Mesenchymal stem cell (in vitro differentiated cells and primary cell): ENCODE measurements at regions not wholly inside any gene's neighbourhood (a gene's known extent, or its start where the extent isn't known, plus 50 kb on each side); places are given as distances from the start of the nearest gene placed in this dataset.
A peak's percentile ranks its signal among the peaks of the same experiment; 100 is the strongest.
"Not testable (repeated sequence)": the region's sequence is repeated elsewhere in the genome, so short reads cannot be mapped to it uniquely, and the experiment has no call there.

Experiments used
- DNase-seq: peaks from one replicate; pipeline ENCODE4 v3.0.0-alpha.2; 2013
- H2AFZ ChIP-seq: one replicate; pipeline ENCODE4 v1.6.1; 2013; ENCODE audit warnings: low read depth, mild to moderate bottlenecking, control low read depth, inconsistent platforms, low read length, moderate library complexity
- H2AK5ac ChIP-seq: 2 replicates; pipeline ENCODE4 v1.6.1; 2013; ENCODE audit warnings: low read length, moderate library complexity, mild to moderate bottlenecking, inconsistent platforms; ENCODE audit not compliant: severe bottlenecking
- H2BK120ac ChIP-seq: one replicate; pipeline ENCODE4 v1.6.1; 2013; ENCODE audit warnings: low read depth, mild to moderate bottlenecking, inconsistent platforms, low read length, moderate library complexity
- H2BK12ac ChIP-seq, 2 experiments: one replicate each; pipeline ENCODE4 v1.6.1; 2013; ENCODE audit warnings: inconsistent platforms in 2 of 2, low read length in 2 of 2, mild to moderate bottlenecking in 2 of 2, moderate library complexity in 2 of 2, control low read depth in 1 of 2
- H2BK15ac ChIP-seq: one replicate; pipeline ENCODE4 v1.6.1; 2013; ENCODE audit warnings: mild to moderate bottlenecking, low read depth, inconsistent platforms; ENCODE audit not compliant: poor library complexity, severe bottlenecking
- H2BK5ac ChIP-seq: 2 replicates; pipeline ENCODE4 v1.6.1; 2013; ENCODE audit warnings: low read depth, mild to moderate bottlenecking, low read length, control low read depth, inconsistent platforms; ENCODE audit not compliant: poor library complexity, severe bottlenecking
- H3K14ac ChIP-seq, 2 experiments: one replicate each; pipeline ENCODE4 v1.6.1; 2013; ENCODE audit warnings: inconsistent platforms in 2 of 2, low read length in 2 of 2, control low read depth in 1 of 2, mild to moderate bottlenecking in 1 of 2, moderate library complexity in 1 of 2
- H3K18ac ChIP-seq, 2 experiments: one replicate each; pipeline ENCODE4 v1.6.1; 2013; ENCODE audit warnings: inconsistent platforms in 2 of 2, low read length in 2 of 2, control low read depth in 1 of 2, low read depth in 1 of 2, mild to moderate bottlenecking in 1 of 2
- H3K23ac ChIP-seq, 2 experiments: one replicate each; pipeline ENCODE4 v1.6.1; 2013; ENCODE audit warnings: inconsistent platforms in 2 of 2, low read length in 2 of 2, mild to moderate bottlenecking in 2 of 2, moderate library complexity in 2 of 2, control low read depth in 1 of 2
- H3K27ac ChIP-seq: 2 replicates; pipeline ENCODE4 v1.5.1; 2013; ENCODE audit warnings: mild to moderate bottlenecking, moderate library complexity, low read length, control low read depth, inconsistent platforms; ENCODE audit not compliant: poor library complexity, severe bottlenecking
- H3K27me3 ChIP-seq, 2 experiments: 2 replicates each; pipeline versions ENCODE4 v1.6.1 to v1.7.0; 2013; ENCODE audit warnings: low read length in 2 of 2, mild to moderate bottlenecking in 2 of 2, moderate library complexity in 2 of 2, control low read depth in 1 of 2, inconsistent platforms in 1 of 2; ENCODE audit not compliant: control insufficient read depth in 1 of 2, insufficient read depth in 1 of 2
- H3K36me3 ChIP-seq, 2 experiments: 2 replicates each; pipeline versions ENCODE4 v1.6.1 to v1.7.0; 2013; ENCODE audit warnings: low read length in 2 of 2, control low read depth in 1 of 2, inconsistent platforms in 1 of 2, low read depth in 1 of 2, mild to moderate bottlenecking in 1 of 2; ENCODE audit not compliant: insufficient read depth in 2 of 2, control insufficient read depth in 1 of 2
- H3K4ac ChIP-seq, 2 experiments: one replicate each; pipeline ENCODE4 v1.6.1; 2013; ENCODE audit warnings: inconsistent platforms in 2 of 2, low read length in 2 of 2, mild to moderate bottlenecking in 2 of 2, moderate library complexity in 2 of 2, control low read depth in 1 of 2, low read depth in 1 of 2
- H3K4me1 ChIP-seq: 2 replicates; pipeline ENCODE4 v1.6.1; 2013; ENCODE audit warnings: low read depth, low read length, control low read depth; ENCODE audit not compliant: control insufficient read depth, insufficient read depth
- H3K4me2 ChIP-seq: 2 replicates; pipeline ENCODE4 v1.6.1; 2013; ENCODE audit warnings: low read length, mild to moderate bottlenecking, inconsistent platforms; ENCODE audit not compliant: poor library complexity, severe bottlenecking
- H3K4me3 ChIP-seq, 2 experiments: 2 replicates each; pipeline versions ENCODE4 v1.5.1 to v1.7.0; 2013; ENCODE audit warnings: low read length in 2 of 2, mild to moderate bottlenecking in 2 of 2, control low read depth in 1 of 2, low read depth in 1 of 2; ENCODE audit not compliant: insufficient read depth in 1 of 2
- H3K79me1 ChIP-seq: replicated peaks from 2 replicates; pipeline ENCODE4 v1.6.1; 2013; ENCODE audit warnings: mild to moderate bottlenecking, control low read depth, low read length, inconsistent platforms; ENCODE audit not compliant: poor library complexity, severe bottlenecking
- H3K9ac ChIP-seq: 2 replicates; pipeline ENCODE4 v1.7.0; 2013; ENCODE audit warnings: mild to moderate bottlenecking, low read length, moderate library complexity
- H3K9me3 ChIP-seq: 2 replicates; pipeline ENCODE4 v1.7.0; 2013; ENCODE audit warnings: mild to moderate bottlenecking, low read length; ENCODE audit not compliant: control insufficient read depth
- H4K8ac ChIP-seq: one replicate; pipeline ENCODE4 v1.6.1; 2013; ENCODE audit warnings: inconsistent platforms, mild to moderate bottlenecking, low read length, moderate library complexity
- H4K91ac ChIP-seq: one replicate; pipeline ENCODE4 v1.6.1; 2013; ENCODE audit warnings: mild to moderate bottlenecking, low read length, inconsistent platforms
- WGBS: methylation state at CpG from one replicate; pipeline ENCODE4 v1.1.7; 2013; ENCODE audit warnings: mixed read lengths; 5-methylcytosine and 5-hydroxymethylcytosine counted together

GRCh38 chr2:40700231-40700954 is 248.5 kb upstream of the SLC8A1 start:
- Histone ChIP-seq H3K9ac (no peak overlapping the region), H3K23ac (no peak overlapping the region), H3K27ac (no peak overlapping the region), H2BK5ac (no peak overlapping the region), H3K14ac (no peak overlapping the region), H2AFZ (no peak overlapping the region), H3K27me3 (no peaks in the 10 kb centered on the region), H2AK5ac (no peak overlapping the region), H3K4me3 (no peak overlapping the region), H2BK120ac (no peak overlapping the region), H3K4me2 (no peak overlapping the region), H2BK12ac (no peak overlapping the region), H3K36me3 (no peaks in the 10 kb centered on the region), H2BK15ac (no peak overlapping the region), H4K91ac (no peak overlapping the region), H3K9me3 (no peaks in the 10 kb centered on the region), H4K8ac (no peak overlapping the region), H3K79me1 (no peaks in the 10 kb centered on the region), H3K4me1 (no peaks in the 10 kb centered on the region), H3K18ac (no peak overlapping the region), H3K4ac (no peak overlapping the region)
- DNase-seq = no peak
- WGBS = 54% methylated on average over 5 of the region's 5 CpGs

- WGBS = 61% methylated on average over 7 of the region's 7 CpGs
- H3K9me3 ChIP-seq, H3K4me2 ChIP-seq, H3K4me3 ChIP-seq, H3K4ac ChIP-seq, H3K4me1 ChIP-seq, H4K8ac ChIP-seq, H4K91ac ChIP-seq, H2BK15ac ChIP-seq, H3K9ac ChIP-seq, DNase-seq, H2AK5ac ChIP-seq, H3K79me1 ChIP-seq, H2AFZ ChIP-seq, H3K27ac ChIP-seq, H3K18ac ChIP-seq, H2BK5ac ChIP-seq, H3K27me3 ChIP-seq, H2BK120ac ChIP-seq, H3K36me3 ChIP-seq, H3K14ac ChIP-seq, H2BK12ac ChIP-seq, H3K23ac ChIP-seq: not testable (repeated sequence)
Observed at GRCh38 chr2:40712197-40712894, 260.5 kb upstream of the SLC8A1 start.

- H3K9ac ChIP-seq = no peak overlapping the region
- H3K14ac ChIP-seq = no peak overlapping the region
- no peak overlapping the region for H2AK5ac ChIP-seq
- H3K36me3 ChIP-seq = no peaks in the 10 kb centered on the region
- no peaks in the 10 kb centered on the region for H3K27me3 ChIP-seq
- H3K27ac ChIP-seq = no peak overlapping the region
- H3K9me3 ChIP-seq = no peaks in the 10 kb centered on the region
- no peak overlapping the region for H2BK12ac ChIP-seq
- no peak overlapping the region for H4K91ac ChIP-seq
- no peak overlapping the region for H3K23ac ChIP-seq
- DNase-seq = no peak
- H3K4me2 ChIP-seq = no peak overlapping the region
- H2BK120ac ChIP-seq = no peak overlapping the region
- no peaks in the 10 kb centered on the region for H3K4me1 ChIP-seq
- H3K4ac ChIP-seq = no peak overlapping the region
- H2BK15ac ChIP-seq = no peak overlapping the region
- 97% methylated on average over 2 of the region's 2 CpGs for WGBS
- no peak overlapping the region for H3K18ac ChIP-seq
- H2AFZ ChIP-seq = no peak overlapping the region
- H3K4me3 ChIP-seq = peak overlapping the region in 1 of 2 experiments; percentile 25
- H4K8ac ChIP-seq = no peak overlapping the region
- no peaks in the 10 kb centered on the region for H3K79me1 ChIP-seq
- H2BK5ac ChIP-seq = no peak overlapping the region
Observed at GRCh38 chr2:40716879-40717278, 265.0 kb upstream of the SLC8A1 start.

- no peak overlapping the region for H4K91ac ChIP-seq
Observed at GRCh38 chr2:40719414-40719813, 267.5 kb upstream of the SLC8A1 start.

More at GRCh38 chr2:40719414-40719813, 267.5 kb upstream of the SLC8A1 start:
- no peak overlapping the region for H3K4me3 ChIP-seq
- H3K27me3 ChIP-seq = no peaks in the 10 kb centered on the region
- H3K4ac ChIP-seq = no peak overlapping the region
- no peak overlapping the region for H2AK5ac ChIP-seq
- H2BK12ac ChIP-seq = no peak overlapping the region
- no peak overlapping the region for H3K14ac ChIP-seq
- no peaks in the 10 kb centered on the region for H3K79me1 ChIP-seq
- H4K8ac ChIP-seq = no peak overlapping the region
- no peaks in the 10 kb centered on the region for H3K9me3 ChIP-seq
- no peak overlapping the region for H2BK15ac ChIP-seq
- no peak overlapping the region for H2BK120ac ChIP-seq
- no peak overlapping the region for H2AFZ ChIP-seq
- WGBS = 60% methylated on average over 2 of the region's 2 CpGs
- DNase-seq = no peak
- no peak overlapping the region for H3K27ac ChIP-seq
- H3K4me2 ChIP-seq = no peak overlapping the region
- no peak overlapping the region for H2BK5ac ChIP-seq
- H3K23ac ChIP-seq = no peak overlapping the region
- H3K36me3 ChIP-seq = no peaks in the 10 kb centered on the region
- H3K18ac ChIP-seq = no peak overlapping the region
- H3K9ac ChIP-seq = no peak overlapping the region
- H3K4me1 ChIP-seq = no peaks in the 10 kb centered on the region
